Pancreas (tissue), 10 donors: ENCODE measurements at regions not wholly inside any gene's neighbourhood (a gene's known extent, or its start where the extent isn't known, plus 50 kb on each side); places are given as distances from the start of the nearest gene placed in this dataset.

ENCODE experiments used
- ATAC-seq, 4 donors: fragments of 200-7000 bp; cut with Tn5 transposase; one replicate each; pipeline versions ENCODE4 v1.8.0 to v1.9.1; 2020; ENCODE audit warnings: mild to moderate bottlenecking in 4 of 4, moderate library complexity in 4 of 4
- DNase-seq, 6 donors: peaks; one replicate each; pipeline ENCODE4 v3.0.0-alpha.2; 2020
- FAIRE-seq: peaks from 2 replicates; lab custom pipeline; 2012; peaks lifted over from hg19 to GRCh38; lab: Jason Lieb, UNC
- H3K27ac ChIP-seq, 4 donors: fragments of 200-600 bp; sonication (generic); 1 replicate in 3 of 4; 2 replicates in 1 of 4; pipeline versions ENCODE4 v1.5.0 to v1.8.0; 2020
- H3K27me3 ChIP-seq, 4 donors: fragments of 200-600 bp; one replicate each; pipeline ENCODE4 v1.8.0; 2021
- H3K36me3 ChIP-seq, 3 donors: fragments of 200-600 bp; sonication (generic) in 1 of 3; one replicate each; pipeline versions ENCODE4 v1.5.0 to v1.8.0; 2020 to 2021
- H3K4me1 ChIP-seq, 3 donors: fragments of 200-600 bp; one replicate each; pipeline ENCODE4 v1.8.0; 2021
- H3K4me3 ChIP-seq, 4 donors: fragments of 200-600 bp; sonication (generic) in 2 of 4; one replicate each; pipeline versions ENCODE4 v1.5.0 to v1.8.0; 2020 to 2021
- H3K9me3 ChIP-seq, 4 donors: fragments of 200-600 bp; one replicate each; pipeline ENCODE4 v1.8.0; 2021
- CTCF ChIP-seq, 4 donors: fragments of 200-600 bp; sonication (generic) in 3 of 4; IDR thresholded peaks; one replicate each; pipeline versions ENCODE4 v1.5.0 to v1.8.0; 2021; ENCODE audit warnings: antibody characterized with exemption in 4 of 4
- WGBS, 2 donors: extraction: QIAGEN DNeasy Blood & Tissue Kit; methylation state at CpG; one replicate each; pipeline ENCODE4 v1.1.7; 2013; 5-methylcytosine and 5-hydroxymethylcytosine counted together
- intact Hi-C, 3 donors: fragments of 100-400 bp; cut with DNase I; formaldehyde crosslinking; loops; one replicate each; pipeline versions ENCODE4 v1.11.1 to v1.14.2; 2022
- donor health status: healthy with polysubstance abuse.
- donor health status: DM: no; HTN: no; CAD: no; lungs with moderate emphysema.
- donor health status: DM: no; HTN: no; CAD: no.
- donor health status: control.
- donor health status: control.
- donor health status: Bipolar disorder and iron deficiency.
- donor health status: DM: yes; HTN: yes; CAD: no.
- donor health status: DM: no; HTN: no; CAD: no.
- donor health status: DM: no; HTN: no; CAD: no.
- donor health status: DM: yes; HTN: yes; CAD: no.

- no peak overlapping the region for H3K27ac ChIP-seq
- H3K9me3 ChIP-seq = no peaks in the 10 kb centered on the region
- FAIRE-seq (no peak), DNase-seq (no peak), ATAC-seq (no peak)
- no peak overlapping the region for H3K4me3 ChIP-seq
- no peak for TF ChIP-seq CTCF (IDR thresholded peaks at IDR 0.05)
- no peaks in the 10 kb centered on the region for H3K27me3 ChIP-seq
- no peaks in the 10 kb centered on the region for H3K4me1 ChIP-seq
- 22 to 37% methylated on average over 3 of the region's 3 CpGs for WGBS, 2 donors
- H3K36me3 ChIP-seq = no peaks in the 10 kb centered on the region
- intact Hi-C loops = no loop called here
Observed at GRCh38 chr1:189597083-189597482, 880.6 kb downstream of the BRINP3 start.

- intact Hi-C loops = no loop called here
- FAIRE-seq = no peak
- H3K27me3 ChIP-seq = no peaks in the 10 kb centered on the region
- no peaks in the 10 kb centered on the region for H3K4me1 ChIP-seq
- no peak overlapping the region for H3K4me3 ChIP-seq
- WGBS, 2 donors = 22 to 23% methylated on average over 2 of the region's 2 CpGs
- H3K9me3 ChIP-seq = no peaks in the 10 kb centered on the region
- no peak for DNase-seq
- no peak for ATAC-seq
- H3K36me3 ChIP-seq = no peaks in the 10 kb centered on the region
- H3K27ac ChIP-seq = no peak overlapping the region
- TF ChIP-seq CTCF (IDR thresholded peaks at IDR 0.05) = no peak
Observed at GRCh38 chr1:189605226-189605625, 872.4 kb downstream of the BRINP3 start.

- no peak for TF ChIP-seq CTCF (IDR thresholded peaks at IDR 0.05)
- WGBS, 2 donors = 75 to 82% methylated on average over 6 of the region's 6 CpGs
- DNase-seq = no peak
- intact Hi-C loops = no loop called here
- no peak for FAIRE-seq
- Histone ChIP-seq H3K36me3 (no peaks in the 10 kb centered on the region), H3K4me1 (no peaks in the 10 kb centered on the region), H3K4me3 (no peak overlapping the region), H3K27me3 (no peaks in the 10 kb centered on the region), H3K27ac (no peak overlapping the region), H3K9me3 (no peaks in the 10 kb centered on the region)
- no peak for ATAC-seq
Observed at GRCh38 chr1:189606047-189606446, 871.6 kb downstream of the BRINP3 start.

GRCh38 chr1:189606795-189607476 lies 870.7 kb downstream of the BRINP3 start:
- Histone ChIP-seq H3K4me1 (no peaks in the 10 kb centered on the region), H3K4me3 (no peak overlapping the region), H3K27ac (no peak overlapping the region), H3K27me3 (no peaks in the 10 kb centered on the region), H3K36me3 (no peaks in the 10 kb centered on the region), H3K9me3 (no peaks in the 10 kb centered on the region)
- no peak for TF ChIP-seq CTCF (IDR thresholded peaks at IDR 0.05)
- no peak for FAIRE-seq
- DNase-seq = no peak
- intact Hi-C loops = no loop called here
- no peak for ATAC-seq
- 30 to 35% methylated on average over 2 of the region's 2 CpGs for WGBS, 2 donors

GRCh38 chr1:189607477-189608096 lies 870.1 kb downstream of the BRINP3 start:
- no peak overlapping the region for H3K4me3 ChIP-seq
- no peaks in the 10 kb centered on the region for H3K9me3 ChIP-seq
- H3K27me3 ChIP-seq = no peaks in the 10 kb centered on the region
- no peak overlapping the region for H3K27ac ChIP-seq
- no peaks in the 10 kb centered on the region for H3K36me3 ChIP-seq
- no peak for DNase-seq
- intact Hi-C loops = no loop called here
- H3K4me1 ChIP-seq = no peaks in the 10 kb centered on the region
- ATAC-seq = no peak
- TF ChIP-seq CTCF (IDR thresholded peaks at IDR 0.05) = no peak
- no peak for FAIRE-seq
- 65 to 91% methylated on average over 1 of the region's 1 CpG for WGBS, 2 donors
